Astrocyte (in vitro differentiated cells and primary cell): ENCODE measurements at regions not wholly inside any gene's neighbourhood (a gene's known extent, or its start where the extent isn't known, plus 50 kb on each side); places are given as distances from the start of the nearest gene placed in this dataset.

ENCODE experiments used
- DNase-seq: peaks from one replicate; pipeline ENCODE4 v3.0.0-alpha.2; 2010; ENCODE audit warnings: low read depth
- FAIRE-seq: peaks from 2 replicates; lab custom pipeline; 2011; peaks lifted over from hg19 to GRCh38; lab: Jason Lieb, UNC
- H2AFZ ChIP-seq: 2 replicates; pipeline ENCODE4 v1.6.0; 2012; ENCODE audit warnings: low read depth, low read length, inconsistent platforms
- H3K27ac ChIP-seq: 2 replicates; pipeline ENCODE4 v1.5.1; 2011; ENCODE audit warnings: low read depth, low read length, inconsistent platforms
- H3K27me3 ChIP-seq: 2 replicates; pipeline ENCODE4 v1.6.0; 2011; ENCODE audit warnings: low read length, inconsistent platforms; ENCODE audit not compliant: insufficient read depth
- H3K36me3 ChIP-seq: 2 replicates; pipeline ENCODE4 v1.5.1; 2011; ENCODE audit warnings: low read length, inconsistent platforms; ENCODE audit not compliant: insufficient read depth
- H3K4me1 ChIP-seq: 2 replicates; pipeline ENCODE4 v1.5.1; 2011; ENCODE audit warnings: low read length, inconsistent platforms; ENCODE audit not compliant: insufficient read depth
- H3K4me2 ChIP-seq: 2 replicates; pipeline ENCODE4 v1.6.0; 2012; ENCODE audit warnings: low read length, inconsistent platforms
- H3K4me3 ChIP-seq: 2 replicates; pipeline ENCODE4 v1.5.1; 2011; ENCODE audit warnings: low read depth, mild to moderate bottlenecking, low read length, inconsistent platforms; ENCODE audit not compliant: insufficient read depth
- H3K79me2 ChIP-seq: 2 replicates; pipeline ENCODE4 v1.6.0; 2012; ENCODE audit warnings: mild to moderate bottlenecking, low read length, inconsistent platforms; ENCODE audit not compliant: insufficient read depth
- H3K9ac ChIP-seq: 2 replicates; pipeline ENCODE4 v1.6.0; 2012; ENCODE audit warnings: mild to moderate bottlenecking, low read length, inconsistent platforms
- H3K9me3 ChIP-seq: 2 replicates; pipeline ENCODE4 v1.5.1; 2012; ENCODE audit warnings: low read depth, mild to moderate bottlenecking, low read length, inconsistent platforms; ENCODE audit not compliant: insufficient read depth
- H4K20me1 ChIP-seq: 2 replicates; pipeline ENCODE4 v1.6.0; 2012; ENCODE audit warnings: low read length, inconsistent platforms; ENCODE audit not compliant: insufficient read depth
- H3K27ac Mint-ChIP-seq: one replicate; pipeline ENCODE4 v1.8.0; 2021; ENCODE audit warnings: mild to moderate bottlenecking, mixed read lengths; ENCODE audit not compliant: unreplicated experiment
- H3K27me3 Mint-ChIP-seq: one replicate; pipeline ENCODE4 v1.8.0; 2021; ENCODE audit warnings: low read depth, mixed read lengths; ENCODE audit not compliant: unreplicated experiment
- H3K36me3 Mint-ChIP-seq: one replicate; pipeline ENCODE4 v1.8.0; 2021; ENCODE audit warnings: low read depth, mixed read lengths; ENCODE audit not compliant: unreplicated experiment
- H3K4me1 Mint-ChIP-seq: one replicate; pipeline ENCODE4 v1.8.0; 2021; ENCODE audit warnings: low read depth, mixed read lengths; ENCODE audit not compliant: unreplicated experiment
- H3K4me3 Mint-ChIP-seq: one replicate; pipeline ENCODE4 v1.8.0; 2021; ENCODE audit warnings: mild to moderate bottlenecking, moderate library complexity, mixed read lengths; ENCODE audit not compliant: unreplicated experiment
- H3K9me3 Mint-ChIP-seq: one replicate; pipeline ENCODE4 v1.8.0; 2021; ENCODE audit warnings: mild to moderate bottlenecking, mixed read lengths; ENCODE audit not compliant: unreplicated experiment
- CTCF ChIP-seq: IDR thresholded peaks from 2 replicates; pipeline ENCODE4 v1.5.1; 2011; ENCODE audit warnings: low read depth, mild to moderate bottlenecking, inconsistent platforms, low read length, moderate library complexity; ENCODE audit not compliant: insufficient read depth
- EZH2 ChIP-seq: IDR thresholded peaks from 2 replicates; pipeline ENCODE4 v1.6.1; 2012; ENCODE audit warnings: mild to moderate bottlenecking, low read length, inconsistent platforms; ENCODE audit not compliant: insufficient read depth

DNA sequence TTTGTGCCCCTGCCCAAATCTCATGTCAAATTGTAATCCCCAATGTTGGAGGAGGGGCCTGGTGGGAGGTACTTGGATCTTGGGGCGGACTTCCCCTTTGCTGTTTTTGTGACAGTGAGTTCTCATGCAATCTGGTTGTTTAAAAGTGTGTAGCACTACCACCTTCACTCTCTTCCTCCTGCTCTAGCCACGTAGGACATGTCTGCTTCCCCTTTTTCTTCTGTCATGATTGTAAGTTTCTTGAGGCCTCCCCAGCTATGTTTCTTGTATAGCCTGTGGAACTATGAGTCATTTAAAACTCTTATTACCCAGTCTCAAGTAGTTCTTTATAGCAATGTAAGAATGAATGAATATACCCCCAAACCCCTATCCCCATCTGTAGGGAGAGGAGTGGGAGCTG is 1013.7 kb upstream of the MAP3K7 start:
- no peak for DNase-seq
- no peaks in the 10 kb centered on the region for H3K36me3 Mint-ChIP-seq

GRCh38 chr6:91590191-91590590 is 1003.3 kb upstream of the MAP3K7 start:
- H3K79me2 ChIP-seq: no peaks in the 10 kb centered on the region
- peaks cover 8% of the 10 kb centered on the region for H3K9me3 Mint-ChIP-seq
- H3K4me1 Mint-ChIP-seq: no peaks in the 10 kb centered on the region
- no peaks in the 10 kb centered on the region for H3K9me3 ChIP-seq
- H3K27me3 Mint-ChIP-seq: peaks cover 3% of the 10 kb centered on the region
- FAIRE-seq: no peak
- TF ChIP-seq EZH2: no peak
- no peak for TF ChIP-seq CTCF
- H3K4me1 ChIP-seq: no peaks in the 10 kb centered on the region
- DNase-seq: no peak
- no peak overlapping the region for H3K4me3 Mint-ChIP-seq
- no peaks in the 10 kb centered on the region for H4K20me1 ChIP-seq
- H3K27ac Mint-ChIP-seq: no peak overlapping the region
- no peak overlapping the region for H3K27ac ChIP-seq
- H3K27me3 ChIP-seq: no peaks in the 10 kb centered on the region
- no peak overlapping the region for H3K9ac ChIP-seq
- no peak overlapping the region for H3K4me3 ChIP-seq
- H3K4me2 ChIP-seq: no peak overlapping the region
- no peaks in the 10 kb centered on the region for H3K36me3 Mint-ChIP-seq
- H3K36me3 ChIP-seq: no peaks in the 10 kb centered on the region
- H2AFZ ChIP-seq: no peak overlapping the region

More for the DNA sequence above, 1013.7 kb upstream of the MAP3K7 start:
- H4K20me1 ChIP-seq: no peaks in the 10 kb centered on the region
- Mint-ChIP-seq H3K4me3 (no peak overlapping the region), H3K27me3 (no peaks in the 10 kb centered on the region), H3K4me1 (no peaks in the 10 kb centered on the region), H3K9me3 (no peaks in the 10 kb centered on the region), H3K27ac (no peak overlapping the region)
- no peaks in the 10 kb centered on the region for H3K9me3 ChIP-seq
- no peak for FAIRE-seq
- no peaks in the 10 kb centered on the region for H3K4me1 ChIP-seq
- H3K9ac ChIP-seq: no peak overlapping the region
- no peak overlapping the region for H2AFZ ChIP-seq
- H3K79me2 ChIP-seq: no peaks in the 10 kb centered on the region
- TF ChIP-seq CTCF (no peak), EZH2 (no peak)
- H3K27me3 ChIP-seq: no peaks in the 10 kb centered on the region
- H3K27ac ChIP-seq: no peak overlapping the region
- H3K36me3 ChIP-seq: no peaks in the 10 kb centered on the region
- no peak overlapping the region for H3K4me2 ChIP-seq
- H3K4me3 ChIP-seq: no peak overlapping the region

- no peak overlapping the region for H3K4me2 ChIP-seq
- Mint-ChIP-seq H3K27me3 (no peaks in the 10 kb centered on the region), H3K36me3 (no peaks in the 10 kb centered on the region), H3K27ac (no peak overlapping the region), H3K4me1 (no peaks in the 10 kb centered on the region), H3K9me3 (no peaks in the 10 kb centered on the region), H3K4me3 (no peak overlapping the region)
- H3K9me3 ChIP-seq: no peaks in the 10 kb centered on the region
- no peaks in the 10 kb centered on the region for H3K36me3 ChIP-seq
- no peaks in the 10 kb centered on the region for H3K27me3 ChIP-seq
- H3K9ac ChIP-seq: no peak overlapping the region
- H3K4me1 ChIP-seq: no peaks in the 10 kb centered on the region
- no peak overlapping the region for H2AFZ ChIP-seq
- H4K20me1 ChIP-seq: no peaks in the 10 kb centered on the region
- FAIRE-seq: no peak
- no peak for DNase-seq
- TF ChIP-seq EZH2 (no peak), CTCF (no peak)
- H3K79me2 ChIP-seq: no peaks in the 10 kb centered on the region
- no peak overlapping the region for H3K27ac ChIP-seq
- no peak overlapping the region for H3K4me3 ChIP-seq
Observed at GRCh38 chr6:91580635-91581034, 993.8 kb upstream of the MAP3K7 start.
